HepG2 (cell line): ENCODE measurements at regions not wholly inside any gene's neighbourhood (a gene's known extent, or its start where the extent isn't known, plus 50 kb on each side); places are given as distances from the start of the nearest gene placed in this dataset.

ENCODE experiments used
- ATAC-seq: fragments of 200-7000 bp; cut with Tn5 transposase; 3 replicates; pipeline ENCODE4 v1.9.1; 2020; ENCODE audit warnings: mild to moderate bottlenecking, moderate library complexity
- BruUV-seq: library from RNA; stranded (reverse); fragments of 400-500 nt; replicated peaks from 2 replicates; lab custom pipeline; 2021; lab: Mats Ljungman, UMichigan
- CTCF ChIA-PET: fragments of 300-600 bp; formaldehyde crosslinking; extraction: SDS; loops from one replicate; lab custom pipeline; 2021; ENCODE audit warnings: low total read pairs, inconsistent platforms, low intra/inter-chr PET ratio; lab: Yijun Ruan, JAX
- POLR2A ChIA-PET: fragments of 350-600 bp; sonication (Branson Sonifier 250); formaldehyde crosslinking; loops from one replicate; lab custom pipeline; 2020; ENCODE audit warnings: antibody characterized with exemption, inconsistent platforms; lab: Yijun Ruan, JAX
- DNase-seq: peaks from one replicate; pipeline ENCODE4 v3.0.0-alpha.2; 2015; ENCODE audit warnings: low spot score
- FAIRE-seq: peaks from 3 replicates; lab custom pipeline; 2011; peaks lifted over from hg19 to GRCh38; lab: Jason Lieb, UNC
- H2AFZ ChIP-seq: one replicate; pipeline ENCODE4 v1.6.1; 2011; ENCODE audit warnings: low read length, inconsistent platforms
- H3K27ac ChIP-seq: fragments of 300-600 bp; 3 replicates; pipeline ENCODE4 v1.8.0; 2011; ENCODE audit warnings: mixed run types, mild to moderate bottlenecking, mixed read lengths, low read length, inconsistent platforms; ENCODE audit not compliant: insufficient read depth; ENCODE audit errors: extremely low read length
- H3K27me3 ChIP-seq, 2 experiments: fragments of 200-600 bp in 1 of 2; 2 replicates in 1 of 2; 3 replicates in 1 of 2; pipeline versions ENCODE4 v1.6.0 to v1.8.0; 2011; ENCODE audit warnings: low read length in 2 of 2, mild to moderate bottlenecking in 2 of 2, moderate library complexity in 2 of 2, inconsistent platforms in 1 of 2; ENCODE audit not compliant: insufficient read depth in 2 of 2, control insufficient read depth in 1 of 2
- H3K36me3 ChIP-seq, 2 experiments: fragments of 200-600 bp in 1 of 2; replicated peaks in 1 of 2; 2 replicates in 1 of 2; 3 replicates in 1 of 2; pipeline versions ENCODE4 v1.5.1 to v1.8.0; 2011; ENCODE audit warnings: low read length in 2 of 2, inconsistent platforms in 1 of 2; ENCODE audit not compliant: insufficient read depth in 2 of 2, control insufficient read depth in 1 of 2
- H3K4me1 ChIP-seq: 2 replicates; pipeline ENCODE4 v1.5.1; 2012; ENCODE audit warnings: low read length, inconsistent platforms; ENCODE audit not compliant: insufficient read depth
- H3K4me2 ChIP-seq: 2 replicates; pipeline ENCODE4 v1.6.0; 2011; ENCODE audit warnings: low read depth, low read length, inconsistent platforms
- H3K4me3 ChIP-seq, 3 experiments: fragments of 200-600 bp in 1 of 3; sonication (generic), shearing (Covaris generic) in 1 of 3; replicated peaks in 1 of 3; 2 replicates each; pipeline ENCODE4 v1.5.1; 2011 to 2016; ENCODE audit warnings: low read length in 3 of 3, inconsistent platforms in 2 of 3, low read depth in 2 of 3, mild to moderate bottlenecking in 2 of 3, control low read depth in 1 of 3, mixed read lengths in 1 of 3; ENCODE audit not compliant: insufficient read depth in 1 of 3
- H3K79me2 ChIP-seq: one replicate; pipeline ENCODE4 v1.6.1; 2011; ENCODE audit warnings: low read length, inconsistent platforms; ENCODE audit not compliant: insufficient read depth
- H3K9ac ChIP-seq: 2 replicates; pipeline ENCODE4 v1.6.0; 2011; ENCODE audit warnings: mild to moderate bottlenecking, low read depth, low read length, inconsistent platforms; ENCODE audit not compliant: insufficient read depth
- H3K9me3 ChIP-seq: 2 replicates; pipeline ENCODE4 v1.5.1; 2012; ENCODE audit warnings: mild to moderate bottlenecking, low read length
- H4K20me1 ChIP-seq: 2 replicates; pipeline ENCODE4 v1.6.0; 2011; ENCODE audit warnings: inconsistent platforms, mild to moderate bottlenecking, low read length, moderate library complexity; ENCODE audit not compliant: insufficient read depth
- CHCHD3 ChIP-seq: sonication (generic); formaldehyde crosslinking; IDR thresholded peaks from 2 replicates; pipeline ENCODE4 v1.8.0; 2022; ENCODE audit warnings: mild to moderate bottlenecking, missing genetic modification reagents, moderate library complexity
- GATA4 ChIP-seq: sonication (generic); IDR thresholded peaks from 2 replicates; pipeline ENCODE4 v1.6.1; 2016; ENCODE audit warnings: antibody characterized with exemption, low read depth, borderline replicate concordance
- GATAD1 ChIP-seq: IDR thresholded peaks from 2 replicates; pipeline ENCODE4 v1.6.1; 2016; ENCODE audit warnings: missing genetic modification reagents, missing compliant biosample characterization
- HHEX ChIP-seq: IDR thresholded peaks from 2 replicates; pipeline ENCODE4 v1.6.1; 2016; ENCODE audit warnings: control low read depth
- SMAD3 ChIP-seq: sonication (generic); formaldehyde crosslinking; IDR thresholded peaks from 2 replicates; pipeline ENCODE4 v1.4.0; 2020; ENCODE audit warnings: missing genetic modification reagents
- TBL1XR1 ChIP-seq: fragments of 150-350 bp; IDR thresholded peaks from 2 replicates; pipeline ENCODE4 v1.6.1; 2014; ENCODE audit warnings: borderline replicate concordance, low read length; ENCODE audit not compliant: partially characterized antibody
- TBX2 ChIP-seq: sonication (generic); formaldehyde crosslinking; IDR thresholded peaks from 2 replicates; pipeline ENCODE4 v1.5.0; 2020; ENCODE audit warnings: missing genetic modification reagents, mild to moderate bottlenecking, borderline replicate concordance
- TCF7L2 ChIP-seq: IDR thresholded peaks from 2 replicates; pipeline ENCODE4 v1.6.1; 2011; ENCODE audit warnings: mild to moderate bottlenecking, low read depth, low read length, moderate library complexity
- TEAD3 ChIP-seq: optimal IDR thresholded peaks from 2 replicates; pipeline ENCODE3; 2016; ENCODE audit warnings: borderline replicate concordance
- ZMAT3 ChIP-seq: sonication (generic); formaldehyde crosslinking; conservative IDR thresholded peaks from 2 replicates; pipeline ENCODE4 v1.7.0; 2021; ENCODE audit warnings: missing genetic modification reagents
- ZNF136 ChIP-seq: sonication (generic); formaldehyde crosslinking; IDR thresholded peaks from 2 replicates; pipeline ENCODE4 v1.8.1; 2022; ENCODE audit warnings: low read depth, mild to moderate bottlenecking, moderate library complexity, missing genetic modification reagents
- ZNF33B ChIP-seq: sonication (generic); formaldehyde crosslinking; IDR thresholded peaks from 2 replicates; pipeline ENCODE4 v1.5.1; 2020; ENCODE audit warnings: mild to moderate bottlenecking, missing genetic modification reagents
- ZNF570 ChIP-seq: sonication (generic); formaldehyde crosslinking; IDR thresholded peaks from 2 replicates; pipeline ENCODE4 v1.4.0; 2020; ENCODE audit warnings: mild to moderate bottlenecking, missing genetic modification reagents, borderline replicate concordance
- ZNF713 ChIP-seq: sonication (generic); formaldehyde crosslinking; IDR thresholded peaks from 2 replicates; pipeline ENCODE4 v1.4.0; 2020; ENCODE audit warnings: mild to moderate bottlenecking, missing genetic modification reagents
- ZNF737 ChIP-seq: sonication (generic); formaldehyde crosslinking; IDR thresholded peaks from 2 replicates; pipeline ENCODE4 v1.5.0; 2020; ENCODE audit warnings: missing genetic modification reagents, mild to moderate bottlenecking, borderline replicate concordance
- ZNF850 ChIP-seq: sonication (generic); formaldehyde crosslinking; conservative IDR thresholded peaks from 2 replicates; pipeline ENCODE4 v1.9.0; 2021; ENCODE audit warnings: mild to moderate bottlenecking, missing genetic modification reagents
- WGBS: methylation state at CpG from one replicate; pipeline ENCODE4 v1.1.6; 2017; ENCODE audit warnings: low lambda C conversion rate; 5-methylcytosine and 5-hydroxymethylcytosine counted together
- in situ Hi-C: cut with HindIII; loops from 2 replicates; pipeline ENCODE4 v1.10.0; 2017; ENCODE audit warnings: low pct_unique_long_range_greater_than_20kb; ENCODE audit not compliant: extremely low pct_ligation_motif_present
- intact Hi-C: fragments of 100-400 bp; cut with micrococcal nuclease; formaldehyde crosslinking; loops from one replicate; pipeline ENCODE4 v1.10.0; 2022; ENCODE audit not compliant: unreplicated experiment
- TF ChIP-seq, protein P1 (sequence below): IDR thresholded peaks from 2 replicates; pipeline ENCODE4 v1.6.1; 2012; ENCODE audit warnings: inconsistent platforms
- TF ChIP-seq, protein P2 (sequence below): sonication (generic); formaldehyde crosslinking; IDR thresholded peaks from 2 replicates; pipeline ENCODE4 v1.4.0; 2020; ENCODE audit warnings: mild to moderate bottlenecking, missing genetic modification reagents
- TF ChIP-seq, protein P3 (sequence below): sonication (generic); formaldehyde crosslinking; IDR thresholded peaks from 2 replicates; pipeline ENCODE4 v1.5.0; 2020; ENCODE audit warnings: mild to moderate bottlenecking, low read depth, missing genetic modification reagents, borderline replicate concordance
- TF ChIP-seq, protein P4 (sequence below): sonication (generic); formaldehyde crosslinking; conservative IDR thresholded peaks from 2 replicates; pipeline ENCODE4 v1.4.0; 2020; ENCODE audit warnings: missing genetic modification reagents

DNA sequence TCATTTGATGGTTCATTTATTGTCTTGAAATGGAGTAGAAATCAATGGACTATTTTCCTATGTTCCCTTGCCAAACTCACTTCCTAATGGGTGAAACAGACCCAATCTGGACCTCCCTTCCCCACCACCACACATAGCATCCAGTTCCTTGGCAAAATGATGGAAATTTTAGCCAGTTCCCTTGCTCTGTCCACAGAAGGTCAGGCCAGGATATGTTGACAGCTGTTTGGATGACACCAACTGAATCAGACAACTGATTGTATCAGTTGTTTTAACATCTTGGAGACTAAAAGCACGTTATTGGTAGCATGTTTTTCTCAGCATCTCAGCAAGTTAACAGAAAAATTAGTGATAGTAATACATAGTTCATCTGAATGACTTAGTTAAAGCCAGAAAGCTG lies 534.8 kb downstream of the PSAT1 start:
- Histone ChIP-seq H3K27me3 (no peaks in the 10 kb centered on the region), H3K4me2 (no peak overlapping the region), H3K9me3 (no peaks in the 10 kb centered on the region), H3K79me2 (no peaks in the 10 kb centered on the region), H4K20me1 (no peaks in the 10 kb centered on the region), H2AFZ (no peak overlapping the region), H3K4me3 (no peak overlapping the region), H3K4me1 (no peaks in the 10 kb centered on the region), H3K36me3 (no peaks in the 10 kb centered on the region), H3K27ac (no peak overlapping the region), H3K9ac (no peak overlapping the region)
- ATAC-seq (no peak), FAIRE-seq (no peak), DNase-seq (no peak)
- intact Hi-C loops (no loop called here), in situ Hi-C loops (no loop called here)
- TF ChIP-seq GATA4 (no peak), ZMAT3 (CRISPR knock-in tag) (no peak), ZNF570 (CRISPR knock-in tag) (no peak), TEAD3 (CRISPR knock-in tag) (no peak), TBX2 (CRISPR knock-in tag) (no peak), HHEX (no peak), ZNF136 (CRISPR knock-in tag) (no peak), GATAD1 (no peak), ZNF737 (CRISPR knock-in tag) (no peak), TCF7L2 (no peak), SMAD3 (CRISPR knock-in tag) (no peak), TBL1XR1 (no peak), ZNF713 (CRISPR knock-in tag) (no peak), ZNF850 (no peak), ZNF33B (CRISPR knock-in tag) (no peak), CHCHD3 (CRISPR knock-in tag) (no peak)
- TF ChIP-seq, protein P1, sequence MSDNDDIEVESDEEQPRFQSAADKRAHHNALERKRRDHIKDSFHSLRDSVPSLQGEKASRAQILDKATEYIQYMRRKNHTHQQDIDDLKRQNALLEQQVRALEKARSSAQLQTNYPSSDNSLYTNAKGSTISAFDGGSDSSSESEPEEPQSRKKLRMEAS, result no peak
- TF ChIP-seq, protein P2, sequence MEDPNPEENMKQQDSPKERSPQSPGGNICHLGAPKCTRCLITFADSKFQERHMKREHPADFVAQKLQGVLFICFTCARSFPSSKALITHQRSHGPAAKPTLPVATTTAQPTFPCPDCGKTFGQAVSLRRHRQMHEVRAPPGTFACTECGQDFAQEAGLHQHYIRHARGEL (CRISPR knock-in tag), result no peak
- TF ChIP-seq, protein P3, sequence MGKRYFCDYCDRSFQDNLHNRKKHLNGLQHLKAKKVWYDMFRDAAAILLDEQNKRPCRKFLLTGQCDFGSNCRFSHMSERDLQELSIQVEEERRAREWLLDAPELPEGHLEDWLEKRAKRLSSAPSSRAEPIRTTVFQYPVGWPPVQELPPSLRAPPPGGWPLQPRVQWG (CRISPR knock-in tag), result no peak
- TF ChIP-seq, protein P4, sequence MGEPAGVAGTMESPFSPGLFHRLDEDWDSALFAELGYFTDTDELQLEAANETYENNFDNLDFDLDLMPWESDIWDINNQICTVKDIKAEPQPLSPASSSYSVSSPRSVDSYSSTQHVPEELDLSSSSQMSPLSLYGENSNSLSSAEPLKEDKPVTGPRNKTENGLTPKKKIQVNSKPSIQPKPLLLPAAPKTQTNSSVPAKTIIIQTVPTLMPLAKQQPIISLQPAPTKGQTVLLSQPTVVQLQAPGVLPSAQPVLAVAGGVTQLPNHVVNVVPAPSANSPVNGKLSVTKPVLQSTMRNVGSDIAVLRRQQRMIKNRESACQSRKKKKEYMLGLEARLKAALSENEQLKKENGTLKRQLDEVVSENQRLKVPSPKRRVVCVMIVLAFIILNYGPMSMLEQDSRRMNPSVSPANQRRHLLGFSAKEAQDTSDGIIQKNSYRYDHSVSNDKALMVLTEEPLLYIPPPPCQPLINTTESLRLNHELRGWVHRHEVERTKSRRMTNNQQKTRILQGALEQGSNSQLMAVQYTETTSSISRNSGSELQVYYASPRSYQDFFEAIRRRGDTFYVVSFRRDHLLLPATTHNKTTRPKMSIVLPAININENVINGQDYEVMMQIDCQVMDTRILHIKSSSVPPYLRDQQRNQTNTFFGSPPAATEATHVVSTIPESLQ (CRISPR knock-in tag), result no peak
- WGBS, result 0% methylated on average over 1 of the region's 1 CpG
- ChIA-PET CTCF (no interaction called here), POLR2A (no interaction called here)
- BruUV-seq, result no TSS peak
